Panc1 (cell line): ENCODE measurements at regions not wholly inside any gene's neighbourhood (a gene's known extent, or its start where the extent isn't known, plus 50 kb on each side); places are given as distances from the start of the nearest gene placed in this dataset.

Experiments used
- ATAC-seq: fragments of 200-7000 bp; cut with Tn5 transposase; 2 replicates; pipeline ENCODE4 v1.9.1; 2020; ENCODE audit warnings: mild to moderate bottlenecking, moderate library complexity
- BruUV-seq: library from RNA; stranded (reverse); fragments of 400-500 nt; replicated peaks from 2 replicates; lab custom pipeline; 2021; lab: Mats Ljungman, UMichigan
- CTCF ChIA-PET: fragments of 300-600 bp; sonication (Branson Sonifier 250); formaldehyde crosslinking; loops from one replicate; lab custom pipeline; 2022; ENCODE audit warnings: antibody characterized with exemption; lab: Charles Lee
- POLR2A ChIA-PET: fragments of 300-600 bp; sonication (Branson Sonifier 250); formaldehyde crosslinking; loops from one replicate; lab custom pipeline; 2022; ENCODE audit warnings: antibody characterized with exemption; lab: Charles Lee
- DNase-seq: peaks from one replicate; pipeline ENCODE4 v3.0.0-alpha.2; 2010; ENCODE audit warnings: low read depth, low spot score
- H3K27ac ChIP-seq: 2 replicates; pipeline ENCODE4 v1.5.1; 2011; ENCODE audit warnings: mild to moderate bottlenecking, low read length, inconsistent platforms
- H3K27me3 ChIP-seq: fragments of 200-500 bp; sonication (Bioruptor generic); 2 replicates; pipeline ENCODE4 v1.6.0; 2014; ENCODE audit warnings: low read length, inconsistent platforms; ENCODE audit not compliant: control insufficient read depth, insufficient read depth
- H3K36me3 ChIP-seq: fragments of 200-500 bp; sonication (Bioruptor generic); 2 replicates; pipeline ENCODE4 v1.5.1; 2014; ENCODE audit warnings: inconsistent platforms, mild to moderate bottlenecking, low read length, moderate library complexity; ENCODE audit not compliant: control insufficient read depth, insufficient read depth
- H3K4me1 ChIP-seq: 2 replicates; pipeline ENCODE4 v1.5.1; 2011; ENCODE audit warnings: inconsistent platforms, mild to moderate bottlenecking, low read length, moderate library complexity; ENCODE audit not compliant: control insufficient read depth, insufficient read depth
- H3K4me3 ChIP-seq, 2 experiments: 2 replicates each; pipeline ENCODE4 v1.5.1; 2011 to 2012; ENCODE audit warnings: low read depth in 2 of 2, low read length in 2 of 2, mild to moderate bottlenecking in 2 of 2, inconsistent platforms in 1 of 2, moderate library complexity in 1 of 2
- H3K9me3 ChIP-seq: fragments of 200-500 bp; sonication (Bioruptor generic); 2 replicates; pipeline ENCODE4 v1.5.1; 2014; ENCODE audit warnings: low read depth, mild to moderate bottlenecking, inconsistent platforms, low read length, moderate library complexity; ENCODE audit not compliant: control insufficient read depth, insufficient read depth
- POLR2AphosphoS5 ChIP-seq: IDR thresholded peaks from 2 replicates; pipeline ENCODE4 v1.6.1; 2012; ENCODE audit warnings: mild to moderate bottlenecking, low read depth, low read length, moderate library complexity
- SIN3A ChIP-seq: IDR thresholded peaks from 2 replicates; pipeline ENCODE4 v1.6.1; 2012; ENCODE audit warnings: low read depth, mild to moderate bottlenecking, low read length, moderate library complexity, borderline replicate concordance; ENCODE audit not compliant: insufficient read depth
- TCF7L2 ChIP-seq: IDR thresholded peaks from 2 replicates; pipeline ENCODE4 v1.6.1; 2011; ENCODE audit warnings: mild to moderate bottlenecking, low read depth, low read length, inconsistent platforms
- in situ Hi-C: cut with HindIII; loops from 2 replicates; pipeline ENCODE4 v1.10.0; 2016; ENCODE audit warnings: low sequenced_read_pairs, low pct_unique_long_range_greater_than_20kb
- intact Hi-C: fragments of 100-400 bp; cut with micrococcal nuclease; formaldehyde crosslinking; loops from one replicate; pipeline ENCODE4 v1.10.0; 2022; ENCODE audit not compliant: unreplicated experiment
- TF ChIP-seq, protein P1 (sequence below), 2 experiments: IDR thresholded peaks; 2 replicates each; pipeline ENCODE4 v1.6.1; 2011 to 2012; ENCODE audit warnings: low read depth in 2 of 2, control low read depth in 1 of 2, low read length in 1 of 2, mild to moderate bottlenecking in 1 of 2, moderate library complexity in 1 of 2; ENCODE audit not compliant: insufficient read depth in 1 of 2
- TF ChIP-seq, protein P2 (sequence below): fragments of 450-650 bp; IDR thresholded peaks from 2 replicates; pipeline ENCODE4 v1.5.1; 2017; ENCODE audit warnings: mild to moderate bottlenecking

DNA sequence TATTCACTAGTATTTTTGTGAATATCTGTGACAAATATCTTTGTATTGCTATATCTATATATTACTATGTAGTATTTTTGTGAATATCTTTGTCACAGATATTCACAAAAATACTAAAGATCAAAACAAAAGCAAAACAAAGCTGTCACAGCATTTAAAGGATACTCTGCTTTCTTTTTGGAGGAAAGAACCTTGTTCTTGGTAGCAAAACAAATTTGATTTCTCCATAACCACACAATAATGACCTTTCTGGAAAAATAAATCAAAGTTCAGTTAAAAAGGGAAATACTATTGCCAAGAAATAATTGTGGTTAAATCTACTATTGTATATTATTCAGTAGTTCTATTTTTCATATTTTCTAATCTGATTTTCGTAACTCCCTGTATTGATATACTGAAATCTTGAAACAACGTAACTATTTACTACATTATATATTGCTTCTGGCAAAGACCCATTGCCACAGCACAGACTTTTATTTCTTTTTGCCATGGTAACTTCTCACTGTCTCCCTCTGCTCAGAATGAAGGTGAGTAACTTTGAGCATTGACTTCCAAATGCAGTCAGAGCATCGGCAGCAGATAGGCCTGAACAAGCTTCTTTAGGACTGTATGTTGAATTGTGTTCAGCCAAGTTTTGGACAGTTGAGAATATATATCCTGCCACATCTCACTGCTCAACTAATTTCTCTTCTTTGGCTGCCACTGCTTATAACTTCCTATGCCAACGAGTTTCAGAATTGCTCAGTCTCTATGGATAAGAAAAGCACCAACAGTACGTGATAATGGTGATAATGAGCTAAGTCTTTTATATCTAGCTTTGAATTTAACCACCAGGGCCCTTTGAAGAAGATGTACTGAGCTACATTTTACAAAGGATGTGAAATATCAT, 1097.2 kb upstream of the GJE1 start:
- POLR2A ChIA-PET, result no interaction called here
- in situ Hi-C loops, result no loop called here
- no peak for DNase-seq

DNA sequence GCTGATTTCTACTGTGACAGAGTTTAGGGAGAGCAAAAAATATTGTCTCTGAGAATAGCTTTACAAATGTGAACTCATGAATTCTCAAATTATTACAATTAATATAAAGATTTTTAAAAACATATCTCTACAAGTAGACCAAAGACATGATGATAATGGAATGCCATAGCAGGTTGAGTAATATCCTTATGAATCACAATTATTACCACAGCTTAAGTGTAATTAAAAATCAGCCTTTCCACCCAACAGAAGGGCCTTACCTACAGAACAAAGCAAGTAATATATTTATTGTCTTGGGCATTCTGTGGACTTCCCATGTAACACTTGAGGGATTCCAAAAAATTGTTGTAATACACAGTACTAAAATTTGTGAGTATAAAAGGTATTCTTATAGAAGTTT, 1099.6 kb upstream of the GJE1 start:
- DNase-seq, result no peak
- Histone ChIP-seq H3K4me1 (no peaks in the 10 kb centered on the region), H3K4me3 (no peak overlapping the region), H3K27ac (no peak overlapping the region), H3K36me3 (no peaks in the 10 kb centered on the region), H3K9me3 (no peaks in the 10 kb centered on the region), H3K27me3 (no peaks in the 10 kb centered on the region)
- ChIA-PET CTCF (no interaction called here), POLR2A (no interaction called here)
- BruUV-seq, result no TSS peak
- in situ Hi-C loops, result no loop called here
- intact Hi-C loops, result no loop called here
- ATAC-seq, result no peak
- no peak for TF ChIP-seq SIN3A

More for the DNA sequence above, 1097.2 kb upstream of the GJE1 start:
- Histone ChIP-seq H3K27ac (no peak overlapping the region), H3K27me3 (no peaks in the 10 kb centered on the region), H3K36me3 (no peaks in the 10 kb centered on the region), H3K9me3 (no peaks in the 10 kb centered on the region), H3K4me3 (no peak overlapping the region), H3K4me1 (no peaks in the 10 kb centered on the region)
- TF ChIP-seq SIN3A, result no peak
- TF ChIP-seq POLR2AphosphoS5, result no peak
- TF ChIP-seq, protein P1, sequence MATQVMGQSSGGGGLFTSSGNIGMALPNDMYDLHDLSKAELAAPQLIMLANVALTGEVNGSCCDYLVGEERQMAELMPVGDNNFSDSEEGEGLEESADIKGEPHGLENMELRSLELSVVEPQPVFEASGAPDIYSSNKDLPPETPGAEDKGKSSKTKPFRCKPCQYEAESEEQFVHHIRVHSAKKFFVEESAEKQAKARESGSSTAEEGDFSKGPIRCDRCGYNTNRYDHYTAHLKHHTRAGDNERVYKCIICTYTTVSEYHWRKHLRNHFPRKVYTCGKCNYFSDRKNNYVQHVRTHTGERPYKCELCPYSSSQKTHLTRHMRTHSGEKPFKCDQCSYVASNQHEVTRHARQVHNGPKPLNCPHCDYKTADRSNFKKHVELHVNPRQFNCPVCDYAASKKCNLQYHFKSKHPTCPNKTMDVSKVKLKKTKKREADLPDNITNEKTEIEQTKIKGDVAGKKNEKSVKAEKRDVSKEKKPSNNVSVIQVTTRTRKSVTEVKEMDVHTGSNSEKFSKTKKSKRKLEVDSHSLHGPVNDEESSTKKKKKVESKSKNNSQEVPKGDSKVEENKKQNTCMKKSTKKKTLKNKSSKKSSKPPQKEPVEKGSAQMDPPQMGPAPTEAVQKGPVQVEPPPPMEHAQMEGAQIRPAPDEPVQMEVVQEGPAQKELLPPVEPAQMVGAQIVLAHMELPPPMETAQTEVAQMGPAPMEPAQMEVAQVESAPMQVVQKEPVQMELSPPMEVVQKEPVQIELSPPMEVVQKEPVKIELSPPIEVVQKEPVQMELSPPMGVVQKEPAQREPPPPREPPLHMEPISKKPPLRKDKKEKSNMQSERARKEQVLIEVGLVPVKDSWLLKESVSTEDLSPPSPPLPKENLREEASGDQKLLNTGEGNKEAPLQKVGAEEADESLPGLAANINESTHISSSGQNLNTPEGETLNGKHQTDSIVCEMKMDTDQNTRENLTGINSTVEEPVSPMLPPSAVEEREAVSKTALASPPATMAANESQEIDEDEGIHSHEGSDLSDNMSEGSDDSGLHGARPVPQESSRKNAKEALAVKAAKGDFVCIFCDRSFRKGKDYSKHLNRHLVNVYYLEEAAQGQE (IDR thresholded peaks at IDR 0.05; ENCODE audit: insufficient read depth in 1 of 2, low read depth in 2 of 2, low read length in 1 of 2), result no peak
- no peak for TF ChIP-seq TCF7L2
- TF ChIP-seq, protein P2, sequence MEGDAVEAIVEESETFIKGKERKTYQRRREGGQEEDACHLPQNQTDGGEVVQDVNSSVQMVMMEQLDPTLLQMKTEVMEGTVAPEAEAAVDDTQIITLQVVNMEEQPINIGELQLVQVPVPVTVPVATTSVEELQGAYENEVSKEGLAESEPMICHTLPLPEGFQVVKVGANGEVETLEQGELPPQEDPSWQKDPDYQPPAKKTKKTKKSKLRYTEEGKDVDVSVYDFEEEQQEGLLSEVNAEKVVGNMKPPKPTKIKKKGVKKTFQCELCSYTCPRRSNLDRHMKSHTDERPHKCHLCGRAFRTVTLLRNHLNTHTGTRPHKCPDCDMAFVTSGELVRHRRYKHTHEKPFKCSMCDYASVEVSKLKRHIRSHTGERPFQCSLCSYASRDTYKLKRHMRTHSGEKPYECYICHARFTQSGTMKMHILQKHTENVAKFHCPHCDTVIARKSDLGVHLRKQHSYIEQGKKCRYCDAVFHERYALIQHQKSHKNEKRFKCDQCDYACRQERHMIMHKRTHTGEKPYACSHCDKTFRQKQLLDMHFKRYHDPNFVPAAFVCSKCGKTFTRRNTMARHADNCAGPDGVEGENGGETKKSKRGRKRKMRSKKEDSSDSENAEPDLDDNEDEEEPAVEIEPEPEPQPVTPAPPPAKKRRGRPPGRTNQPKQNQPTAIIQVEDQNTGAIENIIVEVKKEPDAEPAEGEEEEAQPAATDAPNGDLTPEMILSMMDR, result no peak
- intact Hi-C loops, result no loop called here
- BruUV-seq, result no TSS peak
- CTCF ChIA-PET, result no interaction called here
- ATAC-seq, result no peak

DNA sequence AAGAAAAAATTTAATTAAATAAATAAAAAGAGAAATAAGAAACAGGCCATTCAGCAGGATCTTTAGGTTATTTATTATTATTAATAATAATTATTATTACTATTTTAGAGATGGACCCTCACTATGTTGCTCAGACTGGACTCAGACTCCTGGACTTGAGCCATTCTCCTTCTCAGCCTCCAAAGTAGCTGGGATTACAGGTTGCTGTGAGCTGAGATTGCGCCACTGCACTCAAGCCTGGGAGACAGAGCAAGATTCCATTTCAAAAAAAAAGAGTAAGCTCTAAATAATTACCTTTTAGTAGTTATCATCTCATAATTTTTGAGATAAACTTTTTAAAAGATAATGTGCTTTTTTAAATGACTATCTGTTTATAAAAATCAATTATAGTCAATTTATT, 1102.8 kb upstream of the GJE1 start:
- ChIA-PET CTCF (no interaction called here), POLR2A (interaction anchor here (0.7 kb wide), 1 partner anchor 216 kb away, joined by 11 read pairs; no protein-coding TSS in a partner anchor)
- TF ChIP-seq, protein P1 (IDR thresholded peaks at IDR 0.05; ENCODE audit: insufficient read depth in 1 of 2, low read depth in 2 of 2, low read length in 1 of 2), result no peak
- TF ChIP-seq POLR2AphosphoS5, result no peak
- in situ Hi-C loops, result no loop called here
- Histone ChIP-seq H3K27me3 (no peaks in the 10 kb centered on the region), H3K36me3 (no peaks in the 10 kb centered on the region), H3K9me3 (no peaks in the 10 kb centered on the region), H3K4me1 (no peaks in the 10 kb centered on the region), H3K27ac (no peak overlapping the region), H3K4me3 (no peak overlapping the region)
- ATAC-seq (no peak), DNase-seq (no peak)
- intact Hi-C loops, result no loop called here
- BruUV-seq, result no TSS peak
